HepG2 (cell line): ENCODE measurements at regions not wholly inside any gene's neighbourhood (a gene's known extent, or its start where the extent isn't known, plus 50 kb on each side); places are given as distances from the start of the nearest gene placed in this dataset.
A peak's percentile ranks its signal among the peaks of the same experiment; 100 is the strongest.
"Not testable (repeated sequence)": the region's sequence is repeated elsewhere in the genome, so short reads cannot be mapped to it uniquely, and the experiment has no call there.

Experiments used
- ATAC-seq: fragments of 200-7000 bp; cut with Tn5 transposase; 3 replicates; pipeline ENCODE4 v1.9.1; 2020; ENCODE audit warnings: mild to moderate bottlenecking, moderate library complexity
- BruUV-seq: library from RNA; stranded (reverse); fragments of 400-500 nt; replicated peaks from 2 replicates; lab custom pipeline; 2021; lab: Mats Ljungman, UMichigan
- CTCF ChIA-PET: fragments of 300-600 bp; formaldehyde crosslinking; extraction: SDS; loops from one replicate; lab custom pipeline; 2021; ENCODE audit warnings: low total read pairs, inconsistent platforms, low intra/inter-chr PET ratio; lab: Yijun Ruan, JAX
- POLR2A ChIA-PET: fragments of 350-600 bp; sonication (Branson Sonifier 250); formaldehyde crosslinking; loops from one replicate; lab custom pipeline; 2020; ENCODE audit warnings: antibody characterized with exemption, inconsistent platforms; lab: Yijun Ruan, JAX
- DNase-seq: peaks from one replicate; pipeline ENCODE4 v3.0.0-alpha.2; 2015; ENCODE audit warnings: low spot score
- FAIRE-seq: peaks from 3 replicates; lab custom pipeline; 2011; peaks lifted over from hg19 to GRCh38; lab: Jason Lieb, UNC
- H2AFZ ChIP-seq: one replicate; pipeline ENCODE4 v1.6.1; 2011; ENCODE audit warnings: low read length, inconsistent platforms
- H3K27ac ChIP-seq: fragments of 300-600 bp; 3 replicates; pipeline ENCODE4 v1.8.0; 2011; ENCODE audit warnings: mixed run types, mild to moderate bottlenecking, mixed read lengths, low read length, inconsistent platforms; ENCODE audit not compliant: insufficient read depth; ENCODE audit errors: extremely low read length
- H3K27me3 ChIP-seq, 2 experiments: fragments of 200-600 bp in 1 of 2; 2 replicates in 1 of 2; 3 replicates in 1 of 2; pipeline versions ENCODE4 v1.6.0 to v1.8.0; 2011; ENCODE audit warnings: low read length in 2 of 2, mild to moderate bottlenecking in 2 of 2, moderate library complexity in 2 of 2, inconsistent platforms in 1 of 2; ENCODE audit not compliant: insufficient read depth in 2 of 2, control insufficient read depth in 1 of 2
- H3K36me3 ChIP-seq, 2 experiments: fragments of 200-600 bp in 1 of 2; replicated peaks in 1 of 2; 2 replicates in 1 of 2; 3 replicates in 1 of 2; pipeline versions ENCODE4 v1.5.1 to v1.8.0; 2011; ENCODE audit warnings: low read length in 2 of 2, inconsistent platforms in 1 of 2; ENCODE audit not compliant: insufficient read depth in 2 of 2, control insufficient read depth in 1 of 2
- H3K4me1 ChIP-seq: 2 replicates; pipeline ENCODE4 v1.5.1; 2012; ENCODE audit warnings: low read length, inconsistent platforms; ENCODE audit not compliant: insufficient read depth
- H3K4me2 ChIP-seq: 2 replicates; pipeline ENCODE4 v1.6.0; 2011; ENCODE audit warnings: low read depth, low read length, inconsistent platforms
- H3K4me3 ChIP-seq, 3 experiments: fragments of 200-600 bp in 1 of 3; sonication (generic), shearing (Covaris generic) in 1 of 3; replicated peaks in 1 of 3; 2 replicates each; pipeline ENCODE4 v1.5.1; 2011 to 2016; ENCODE audit warnings: low read length in 3 of 3, inconsistent platforms in 2 of 3, low read depth in 2 of 3, mild to moderate bottlenecking in 2 of 3, control low read depth in 1 of 3, mixed read lengths in 1 of 3; ENCODE audit not compliant: insufficient read depth in 1 of 3
- H3K79me2 ChIP-seq: one replicate; pipeline ENCODE4 v1.6.1; 2011; ENCODE audit warnings: low read length, inconsistent platforms; ENCODE audit not compliant: insufficient read depth
- H3K9ac ChIP-seq: 2 replicates; pipeline ENCODE4 v1.6.0; 2011; ENCODE audit warnings: mild to moderate bottlenecking, low read depth, low read length, inconsistent platforms; ENCODE audit not compliant: insufficient read depth
- H3K9me3 ChIP-seq: 2 replicates; pipeline ENCODE4 v1.5.1; 2012; ENCODE audit warnings: mild to moderate bottlenecking, low read length
- H4K20me1 ChIP-seq: 2 replicates; pipeline ENCODE4 v1.6.0; 2011; ENCODE audit warnings: inconsistent platforms, mild to moderate bottlenecking, low read length, moderate library complexity; ENCODE audit not compliant: insufficient read depth
- MAFF ChIP-seq: IDR thresholded peaks from 2 replicates; pipeline ENCODE4 v1.6.1; 2011; ENCODE audit warnings: low read depth, low read length, improper control_type of control experiment
- MAFK ChIP-seq, 2 experiments: IDR thresholded peaks in 1 of 2; conservative IDR thresholded peaks in 1 of 2; 2 replicates each; pipeline ENCODE4 v1.6.1; 2011; ENCODE audit warnings: improper control_type of control experiment in 2 of 2, low read length in 2 of 2
- ZNF484 ChIP-seq: sonication (generic); formaldehyde crosslinking; IDR thresholded peaks from 2 replicates; pipeline ENCODE4 v1.5.1; 2020; ENCODE audit warnings: mild to moderate bottlenecking, low read depth, missing genetic modification reagents, borderline replicate concordance
- ZNF678 ChIP-seq: sonication (generic); formaldehyde crosslinking; IDR thresholded peaks from 2 replicates; pipeline ENCODE4 v1.4.0; 2020; ENCODE audit warnings: mild to moderate bottlenecking, missing genetic modification reagents
- WGBS: methylation state at CpG from one replicate; pipeline ENCODE4 v1.1.6; 2017; ENCODE audit warnings: low lambda C conversion rate; 5-methylcytosine and 5-hydroxymethylcytosine counted together
- in situ Hi-C: cut with HindIII; loops from 2 replicates; pipeline ENCODE4 v1.10.0; 2017; ENCODE audit warnings: low pct_unique_long_range_greater_than_20kb; ENCODE audit not compliant: extremely low pct_ligation_motif_present
- intact Hi-C: fragments of 100-400 bp; cut with micrococcal nuclease; formaldehyde crosslinking; loops from one replicate; pipeline ENCODE4 v1.10.0; 2022; ENCODE audit not compliant: unreplicated experiment

GRCh38 chr2:58319481-58319880 lies 78.4 kb upstream of the FANCL start:
- no peaks in the 10 kb centered on the region for H3K79me2 ChIP-seq
- H3K4me2 ChIP-seq, result no peak overlapping the region
- no peaks in the 10 kb centered on the region for H4K20me1 ChIP-seq
- in situ Hi-C loops (no loop called here), intact Hi-C loops (no loop called here)
- no peaks in the 10 kb centered on the region for H3K4me1 ChIP-seq
- H3K9ac ChIP-seq, result no peak overlapping the region
- no peaks in the 10 kb centered on the region for H3K9me3 ChIP-seq
- no peak for DNase-seq
- H3K4me3 ChIP-seq, result no peak overlapping the region
- H3K27me3 ChIP-seq, result peaks cover 0 to 10% of the 10 kb centered on the region in 2 experiments; a peak in 1 of 5 replicates
- FAIRE-seq, result no peak
- CTCF ChIA-PET, result no interaction called here
- no TSS peak for BruUV-seq
- no peak for ATAC-seq
- POLR2A ChIA-PET, result no interaction called here
- TF ChIP-seq ZNF484 (CRISPR knock-in tag), result no peak
- TF ChIP-seq MAFF, result peak; percentile 31; the same call in 1 of the 2 replicates
- TF ChIP-seq ZNF678 (CRISPR knock-in tag), result no peak
- TF ChIP-seq MAFK (conservative IDR thresholded peaks at IDR 0.05 in 1 of 2, IDR thresholded peaks at IDR 0.05 in 1 of 2; ENCODE audit: low read length in 2 of 2), result peak; percentile 16 to 59; a peak in 2 of 4 replicates
- H3K27ac ChIP-seq, result no peak overlapping the region
- WGBS, result 10% methylated on average over 4 of the region's 4 CpGs
- no peaks in the 10 kb centered on the region for H3K36me3 ChIP-seq
- H2AFZ ChIP-seq, result no peak overlapping the region

GRCh38 chr2:58318949-58319348 lies 77.8 kb upstream of the FANCL start:
- intact Hi-C loops, H3K4me2 ChIP-seq, POLR2A ChIA-PET, H2AFZ ChIP-seq, H3K79me2 ChIP-seq, H3K9ac ChIP-seq, DNase-seq, FAIRE-seq, BruUV-seq, H4K20me1 ChIP-seq, H3K4me3 ChIP-seq, H3K27ac ChIP-seq, H3K27me3 ChIP-seq, H3K9me3 ChIP-seq, in situ Hi-C loops, CTCF ChIA-PET, ATAC-seq, H3K4me1 ChIP-seq, H3K36me3 ChIP-seq: not testable (repeated sequence)
- 18% methylated on average over 7 of the region's 7 CpGs for WGBS
